OCI-LY3 (cell line): ENCODE measurements at regions not wholly inside any gene's neighbourhood (a gene's known extent, or its start where the extent isn't known, plus 50 kb on each side); places are given as distances from the start of the nearest gene placed in this dataset.

Source experiments
- EZH2phosphoT487 ChIP-seq: fragments of 200-600 bp; shearing (Covaris generic); IDR thresholded peaks from 2 replicates; pipeline ENCODE4 v1.6.1; 2018; ENCODE audit warnings: antibody characterized with exemption, mixed run types, low read depth
- TF ChIP-seq, protein P1 (sequence below): fragments of 200-600, 300-600 bp; sonication (generic); IDR thresholded peaks from 2 replicates; pipeline ENCODE4 v1.5.1; 2014; ENCODE audit warnings: antibody characterized with exemption, low read length, low read depth

DNA sequence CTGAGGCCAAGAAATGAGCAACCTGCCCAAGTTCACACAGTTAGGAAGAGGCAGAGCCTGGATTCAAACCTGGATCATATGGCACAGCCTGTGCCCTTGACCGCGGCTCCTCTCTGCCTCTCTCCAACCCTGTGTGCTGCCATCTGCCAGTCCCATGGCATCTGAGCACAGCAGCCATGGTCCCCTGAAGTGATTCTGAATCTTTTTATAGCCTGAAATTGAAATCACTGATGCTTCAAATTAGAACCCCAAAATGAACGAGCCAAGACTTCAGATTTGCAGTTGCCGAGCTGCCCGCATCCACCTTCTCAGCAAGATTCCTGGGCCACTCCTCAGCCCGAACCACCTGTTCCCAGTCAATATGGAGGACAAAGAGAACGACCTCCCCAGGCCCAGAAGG lies 252.7 kb downstream of the CTTN start:
- TF ChIP-seq, protein P1, sequence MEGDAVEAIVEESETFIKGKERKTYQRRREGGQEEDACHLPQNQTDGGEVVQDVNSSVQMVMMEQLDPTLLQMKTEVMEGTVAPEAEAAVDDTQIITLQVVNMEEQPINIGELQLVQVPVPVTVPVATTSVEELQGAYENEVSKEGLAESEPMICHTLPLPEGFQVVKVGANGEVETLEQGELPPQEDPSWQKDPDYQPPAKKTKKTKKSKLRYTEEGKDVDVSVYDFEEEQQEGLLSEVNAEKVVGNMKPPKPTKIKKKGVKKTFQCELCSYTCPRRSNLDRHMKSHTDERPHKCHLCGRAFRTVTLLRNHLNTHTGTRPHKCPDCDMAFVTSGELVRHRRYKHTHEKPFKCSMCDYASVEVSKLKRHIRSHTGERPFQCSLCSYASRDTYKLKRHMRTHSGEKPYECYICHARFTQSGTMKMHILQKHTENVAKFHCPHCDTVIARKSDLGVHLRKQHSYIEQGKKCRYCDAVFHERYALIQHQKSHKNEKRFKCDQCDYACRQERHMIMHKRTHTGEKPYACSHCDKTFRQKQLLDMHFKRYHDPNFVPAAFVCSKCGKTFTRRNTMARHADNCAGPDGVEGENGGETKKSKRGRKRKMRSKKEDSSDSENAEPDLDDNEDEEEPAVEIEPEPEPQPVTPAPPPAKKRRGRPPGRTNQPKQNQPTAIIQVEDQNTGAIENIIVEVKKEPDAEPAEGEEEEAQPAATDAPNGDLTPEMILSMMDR, result no peak
- TF ChIP-seq EZH2phosphoT487, result no peak
